Fibroblast of the aortic adventitia (primary cell): ENCODE measurements at regions not wholly inside any gene's neighbourhood (a gene's known extent, or its start where the extent isn't known, plus 50 kb on each side); places are given as distances from the start of the nearest gene placed in this dataset.
A peak's percentile ranks its signal among the peaks of the same experiment; 100 is the strongest.
"Not testable (repeated sequence)": the region's sequence is repeated elsewhere in the genome, so short reads cannot be mapped to it uniquely, and the experiment has no call there.

Experiments
- DNase-seq: peaks from one replicate; pipeline ENCODE4 v3.0.0-alpha.2; 2010; ENCODE audit warnings: low read depth
- H3K4me3 ChIP-seq: 2 replicates; pipeline ENCODE4 v1.5.1; 2011; ENCODE audit warnings: low read depth, mild to moderate bottlenecking, control low read depth, low read length, moderate library complexity

DNA sequence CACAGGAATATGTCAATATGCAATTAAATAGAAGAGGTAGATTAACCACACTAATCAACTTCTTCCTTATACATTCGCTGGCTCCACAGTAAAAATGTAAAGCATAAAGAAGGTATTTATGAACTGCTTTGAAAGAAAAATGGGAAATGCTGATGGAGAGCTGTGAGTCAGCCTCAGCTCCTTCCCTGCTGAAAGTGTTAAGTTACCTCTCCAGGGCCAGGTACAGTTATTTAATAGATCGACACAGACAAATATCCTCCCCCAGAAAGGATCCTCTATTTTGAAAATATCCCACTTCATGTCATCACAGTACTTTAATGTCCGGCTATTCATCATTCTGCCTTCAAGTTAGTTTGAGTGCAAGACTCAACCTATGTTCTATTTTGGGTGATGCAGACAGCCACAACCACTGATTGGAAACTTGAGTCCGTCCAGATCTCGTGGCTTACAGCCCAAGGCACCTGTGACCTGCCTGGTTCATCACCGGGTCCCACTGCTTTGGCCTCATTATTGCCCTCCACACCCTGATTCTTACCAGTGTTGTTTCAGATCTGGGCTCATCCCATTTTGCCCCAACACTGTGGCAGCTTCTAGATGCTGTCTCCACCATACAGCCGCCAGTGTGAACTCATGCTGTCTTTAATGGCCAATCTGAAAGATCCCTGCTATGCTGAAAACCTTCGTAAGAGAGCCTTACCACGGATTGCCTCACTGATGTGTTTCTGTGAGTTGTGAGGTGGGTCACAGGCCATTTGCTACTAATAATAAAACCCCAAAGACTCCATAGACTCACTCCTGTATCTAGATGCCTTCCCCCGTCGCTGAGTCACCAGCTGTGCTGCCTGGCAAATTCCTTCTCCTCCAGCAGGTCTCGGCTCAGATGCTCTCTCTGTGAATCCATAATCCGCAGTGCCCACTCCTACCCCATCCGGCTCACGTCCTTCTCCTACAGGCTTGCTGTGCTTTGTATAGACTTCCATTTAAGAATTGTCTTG lies 56.2 kb upstream of the DDAH1 start:
- DNase-seq = peak; percentile 84
- H3K4me3 ChIP-seq = not testable (repeated sequence)

DNA sequence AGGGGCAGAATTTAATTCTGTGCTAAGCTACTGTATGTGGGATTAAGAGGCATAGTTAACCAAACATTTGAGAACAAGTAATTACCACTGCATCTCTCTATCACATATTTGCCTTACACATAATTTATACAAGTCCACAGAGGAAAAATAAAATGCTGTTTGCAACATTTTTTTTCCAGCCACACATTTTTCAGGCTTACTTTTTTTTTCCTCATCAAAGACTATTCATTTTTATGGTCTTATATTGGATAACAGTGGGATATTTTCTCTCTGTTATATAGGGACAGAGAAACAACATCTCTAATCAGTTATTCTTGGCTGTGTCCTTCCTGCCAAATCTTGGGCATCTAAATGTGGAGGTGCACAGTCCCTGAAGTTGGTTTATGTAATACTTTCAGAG lies 57.5 kb upstream of the DDAH1 start:
- H3K4me3 ChIP-seq, DNase-seq: not testable (repeated sequence)

DNA sequence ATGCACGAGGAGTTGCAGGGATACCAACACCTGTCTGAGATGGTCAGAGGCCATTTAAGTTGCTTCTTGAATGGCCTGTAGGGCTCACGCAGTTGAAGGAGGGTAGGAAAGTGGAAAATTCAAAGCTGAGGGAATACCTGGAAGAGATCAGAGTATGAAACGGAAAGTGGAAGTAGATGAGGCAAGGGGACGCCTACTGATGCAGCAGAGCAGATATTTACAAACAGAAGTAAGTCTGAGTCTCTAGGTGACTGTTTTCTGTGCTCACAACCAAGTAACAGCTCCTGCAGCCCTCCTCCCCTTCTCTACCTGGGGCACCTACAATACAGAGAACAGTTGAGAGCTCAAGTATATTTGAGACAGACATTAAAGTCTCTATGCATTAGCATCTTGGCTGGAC lies 57.5 kb upstream of the CCN1 start:
- H3K4me3 ChIP-seq, DNase-seq: not testable (repeated sequence)

DNA sequence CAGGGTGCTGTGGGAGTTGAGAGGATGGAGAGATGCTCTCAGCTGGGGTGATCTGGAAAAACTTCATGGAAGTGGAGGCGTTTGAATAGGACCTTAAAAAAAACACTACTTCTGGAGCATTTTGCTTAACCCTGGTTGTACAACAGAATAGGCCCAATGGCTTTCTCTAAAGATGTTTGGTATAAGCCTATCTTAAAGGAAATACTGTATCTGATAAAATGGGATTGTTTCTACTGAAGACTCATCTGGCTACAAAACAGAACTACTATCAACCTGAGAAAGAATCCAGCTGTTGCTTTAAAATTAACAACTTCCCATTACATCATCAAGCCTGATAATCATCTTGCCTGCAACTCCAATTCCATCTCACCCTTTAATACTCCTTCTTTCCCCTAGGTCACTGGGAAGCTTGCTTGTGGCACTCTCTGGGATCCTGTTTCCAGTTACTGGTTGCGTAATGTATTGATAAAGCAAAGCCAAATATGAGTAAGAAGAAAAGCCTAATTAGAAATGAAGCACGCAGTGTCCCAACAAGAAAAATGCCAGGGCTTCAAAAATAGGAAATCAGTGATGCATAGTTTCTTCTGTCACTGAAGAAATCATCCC lies 56.2 kb upstream of the CCN1 start:
- not testable (repeated sequence) for H3K4me3 ChIP-seq
- peak; percentile 94 for DNase-seq

DNA sequence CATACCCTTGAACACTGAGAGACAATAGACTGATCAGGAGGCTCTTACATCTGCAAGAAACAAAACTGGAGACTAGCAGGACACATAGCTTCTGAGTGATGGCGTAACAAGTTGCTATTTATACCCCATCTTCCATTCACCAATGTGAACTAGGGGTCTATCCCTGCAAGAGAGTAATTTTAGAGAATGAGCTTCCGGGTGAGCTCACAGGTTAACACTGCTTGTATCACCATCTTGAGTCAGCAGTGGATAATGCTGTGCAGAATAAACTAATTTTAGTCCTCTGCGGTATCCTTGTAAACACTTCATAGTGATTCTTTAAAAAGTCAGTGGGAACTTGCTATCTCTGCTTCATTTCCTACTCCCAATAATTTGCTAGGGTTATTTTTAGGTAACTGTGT lies 55.0 kb upstream of the CCN1 start:
- H3K4me3 ChIP-seq = not testable (repeated sequence)
- DNase-seq = peak; percentile 63

DNA sequence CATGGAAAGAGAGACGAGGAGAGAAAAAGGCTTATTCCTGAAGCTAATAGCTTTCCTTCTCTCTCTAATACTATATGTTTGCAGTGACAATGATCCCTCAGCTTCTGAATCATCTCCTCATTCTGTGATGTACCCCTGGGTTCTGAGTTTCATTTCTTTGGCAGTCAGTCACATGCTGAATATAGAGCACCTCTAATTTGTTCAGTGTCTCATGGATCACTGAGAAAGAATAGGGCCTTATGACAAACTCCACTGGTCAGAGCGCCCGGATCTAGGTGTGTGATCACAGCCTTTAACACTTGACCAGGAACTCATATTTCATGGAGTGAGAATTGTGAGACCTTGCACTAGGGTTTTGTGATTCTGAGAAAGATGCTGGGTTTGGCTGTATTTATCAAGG lies 54.3 kb upstream of the CCN1 start:
- DNase-seq, H3K4me3 ChIP-seq: not testable (repeated sequence)

DNA sequence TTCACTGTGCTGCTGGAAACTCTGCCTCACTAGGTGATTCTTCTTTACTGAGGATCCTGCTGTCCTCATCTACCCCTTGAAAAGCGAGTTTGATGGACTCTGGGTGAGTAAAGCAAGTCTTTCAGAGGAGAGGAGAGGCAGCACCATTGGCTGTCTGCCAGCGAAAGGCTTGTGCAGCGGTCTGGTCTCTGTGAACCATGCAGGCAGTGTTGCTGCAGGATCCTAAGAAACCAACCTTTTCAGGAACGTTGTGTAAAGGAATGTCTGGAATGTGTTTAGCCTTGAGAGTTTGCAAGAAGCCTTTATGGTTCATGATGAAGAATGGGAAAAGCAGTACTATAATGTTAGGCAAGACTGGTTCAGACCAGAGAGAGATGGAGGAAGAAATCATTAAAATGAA lies 53.4 kb upstream of the CCN1 start:
- peak; percentile 88 for DNase-seq
- H3K4me3 ChIP-seq = not testable (repeated sequence)
